HCT116 (cell line): ENCODE measurements at regions not wholly inside any gene's neighbourhood (a gene's known extent, or its start where the extent isn't known, plus 50 kb on each side); places are given as distances from the start of the nearest gene placed in this dataset.

ENCODE experiments used
- CEBPB ChIP-seq: IDR thresholded peaks from 2 replicates; pipeline ENCODE4 v1.6.1; 2012; ENCODE audit warnings: low read depth
- CTCF ChIP-seq, 3 experiments: fragments of 200-600 bp in 1 of 3; sonication (generic) in 1 of 3; IDR thresholded peaks in 2 of 3; conservative IDR thresholded peaks in 1 of 3; 2 replicates each; pipeline ENCODE4 v1.5.1; 2012 to 2017; ENCODE audit warnings: low read depth in 2 of 3, low read length in 2 of 3, antibody characterized with exemption in 1 of 3, borderline replicate concordance in 1 of 3, control low read depth in 1 of 3, mild to moderate bottlenecking in 1 of 3, mixed read lengths in 1 of 3, mixed run types in 1 of 3, moderate library complexity in 1 of 3; ENCODE audit not compliant: insufficient read depth in 1 of 3
- EZH2phosphoT487 ChIP-seq: fragments of 200-600 bp; IDR thresholded peaks from 2 replicates; pipeline ENCODE4 v1.6.1; 2018; ENCODE audit warnings: antibody characterized with exemption, borderline replicate concordance
- JUND ChIP-seq: IDR thresholded peaks from 2 replicates; pipeline ENCODE4 v1.6.1; 2012
- POLR2A ChIP-seq: IDR thresholded peaks from 2 replicates; pipeline ENCODE4 v1.7.0; 2011; ENCODE audit warnings: borderline replicate concordance; ENCODE audit not compliant: insufficient read depth, insufficient read length; ENCODE audit errors: extremely low read depth
- RAD21 ChIP-seq: IDR thresholded peaks from 2 replicates; pipeline ENCODE4 v1.6.1; 2012; ENCODE audit warnings: low read depth, mild to moderate bottlenecking
- SIN3A ChIP-seq: IDR thresholded peaks from 2 replicates; pipeline ENCODE4 v1.6.1; 2012; ENCODE audit warnings: low read depth
- SP1 ChIP-seq: IDR thresholded peaks from 2 replicates; pipeline ENCODE4 v1.6.1; 2012; ENCODE audit warnings: low read depth
- SRF ChIP-seq: IDR thresholded peaks from 2 replicates; pipeline ENCODE4 v1.6.1; 2012; ENCODE audit warnings: low read depth
- YY1 ChIP-seq: IDR thresholded peaks from 2 replicates; pipeline ENCODE4 v1.6.1; 2011; ENCODE audit warnings: low read length, low read depth, moderate library complexity, mild to moderate bottlenecking; ENCODE audit not compliant: insufficient replicate concordance; ENCODE audit errors: extremely low read depth
- ZBTB33 ChIP-seq: IDR thresholded peaks from 2 replicates; pipeline ENCODE4 v1.6.1; 2011; ENCODE audit warnings: mild to moderate bottlenecking, low read length, moderate library complexity; ENCODE audit not compliant: insufficient replicate concordance; ENCODE audit errors: extremely low read depth
- ZFX ChIP-seq: fragments of 450-650 bp; IDR thresholded peaks from 2 replicates; pipeline ENCODE4 v1.6.1; 2017
- TF ChIP-seq, protein P1 (sequence below): IDR thresholded peaks from 2 replicates; pipeline ENCODE4 v1.6.1; 2012; ENCODE audit warnings: low read depth

DNA sequence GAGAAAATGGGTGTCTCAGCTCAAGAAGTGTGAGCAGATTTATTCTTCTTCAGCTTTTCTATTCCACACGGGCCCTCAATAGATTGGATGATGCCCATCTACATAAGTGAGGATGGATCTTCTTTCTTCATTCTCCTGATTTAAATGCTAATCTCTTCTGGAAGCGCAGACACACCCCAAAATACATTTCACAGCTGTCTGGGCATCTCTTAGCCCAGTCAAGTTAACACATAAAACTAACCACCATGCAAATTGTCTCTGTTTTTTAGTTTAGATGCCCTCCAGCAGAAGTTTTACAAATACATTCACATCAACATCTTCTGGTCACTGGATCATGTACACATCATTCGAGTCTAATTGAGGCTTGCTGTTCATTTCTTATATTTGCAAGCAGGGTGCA lies 249.0 kb upstream of the VCX3A start:
- TF ChIP-seq CTCF (IDR thresholded peaks at IDR 0.05 in 2 of 3, conservative IDR thresholded peaks at IDR 0.05 in 1 of 3; ENCODE audit: borderline replicate concordance in 1 of 3, insufficient read depth in 1 of 3, low read depth in 2 of 3, low read length in 2 of 3) (no peak), SP1 (no peak), POLR2A (no peak), YY1 (no peak), SRF (no peak), RAD21 (no peak), EZH2phosphoT487 (no peak), ZBTB33 (no peak), ZFX (no peak), SIN3A (no peak), JUND (no peak), CEBPB (no peak)
- TF ChIP-seq, protein P1, sequence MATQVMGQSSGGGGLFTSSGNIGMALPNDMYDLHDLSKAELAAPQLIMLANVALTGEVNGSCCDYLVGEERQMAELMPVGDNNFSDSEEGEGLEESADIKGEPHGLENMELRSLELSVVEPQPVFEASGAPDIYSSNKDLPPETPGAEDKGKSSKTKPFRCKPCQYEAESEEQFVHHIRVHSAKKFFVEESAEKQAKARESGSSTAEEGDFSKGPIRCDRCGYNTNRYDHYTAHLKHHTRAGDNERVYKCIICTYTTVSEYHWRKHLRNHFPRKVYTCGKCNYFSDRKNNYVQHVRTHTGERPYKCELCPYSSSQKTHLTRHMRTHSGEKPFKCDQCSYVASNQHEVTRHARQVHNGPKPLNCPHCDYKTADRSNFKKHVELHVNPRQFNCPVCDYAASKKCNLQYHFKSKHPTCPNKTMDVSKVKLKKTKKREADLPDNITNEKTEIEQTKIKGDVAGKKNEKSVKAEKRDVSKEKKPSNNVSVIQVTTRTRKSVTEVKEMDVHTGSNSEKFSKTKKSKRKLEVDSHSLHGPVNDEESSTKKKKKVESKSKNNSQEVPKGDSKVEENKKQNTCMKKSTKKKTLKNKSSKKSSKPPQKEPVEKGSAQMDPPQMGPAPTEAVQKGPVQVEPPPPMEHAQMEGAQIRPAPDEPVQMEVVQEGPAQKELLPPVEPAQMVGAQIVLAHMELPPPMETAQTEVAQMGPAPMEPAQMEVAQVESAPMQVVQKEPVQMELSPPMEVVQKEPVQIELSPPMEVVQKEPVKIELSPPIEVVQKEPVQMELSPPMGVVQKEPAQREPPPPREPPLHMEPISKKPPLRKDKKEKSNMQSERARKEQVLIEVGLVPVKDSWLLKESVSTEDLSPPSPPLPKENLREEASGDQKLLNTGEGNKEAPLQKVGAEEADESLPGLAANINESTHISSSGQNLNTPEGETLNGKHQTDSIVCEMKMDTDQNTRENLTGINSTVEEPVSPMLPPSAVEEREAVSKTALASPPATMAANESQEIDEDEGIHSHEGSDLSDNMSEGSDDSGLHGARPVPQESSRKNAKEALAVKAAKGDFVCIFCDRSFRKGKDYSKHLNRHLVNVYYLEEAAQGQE, result no peak
